ENCODE measurements at regions not wholly inside any gene's neighbourhood (a gene's known extent, or its start where the extent isn't known, plus 50 kb on each side); places are given as distances from the start of the nearest gene placed in this dataset.

GRCh38 chrX:4878640-4879039 lies 1165.2 kb upstream of the PRKX start:
- DNase-seq (ENCODE audit: low read depth): no peak

GRCh38 chrX:4876268-4876667 lies 1162.8 kb upstream of the PRKX start:
- no peak for DNase-seq (ENCODE audit: low read depth)

- DNase-seq (ENCODE audit: low read depth): no peak
These were observed 1138.1 kb upstream of the PRKX start for GRCh38 chrX:4851534-4851933.

- DNase-seq (ENCODE audit: low read depth): no peak
These were observed 1136.9 kb upstream of the PRKX start for GRCh38 chrX:4850312-4850711.

- no peak for DNase-seq (ENCODE audit: low read depth)
These were observed 1130.9 kb upstream of the PRKX start for GRCh38 chrX:4844376-4844775.

GRCh38 chrX:4841216-4841745 lies 1127.8 kb upstream of the PRKX start:
- no peak for DNase-seq (ENCODE audit: low read depth)

- DNase-seq (ENCODE audit: low read depth): no peak
These were observed 1118.1 kb upstream of the PRKX start for GRCh38 chrX:4831574-4831973.

- DNase-seq (ENCODE audit: low read depth): peak; percentile 28
These were observed 1117.6 kb upstream of the PRKX start for GRCh38 chrX:4830880-4831557.

- no peak for DNase-seq (ENCODE audit: low read depth)
These were observed 1112.1 kb upstream of the PRKX start for GRCh38 chrX:4825550-4825949.

- DNase-seq (ENCODE audit: low read depth): no peak
These were observed 1096.1 kb upstream of the PRKX start for GRCh38 chrX:4809571-4809970.

GRCh38 chrX:4805502-4805901 lies 1092.1 kb upstream of the PRKX start:
- no peak for DNase-seq (ENCODE audit: low read depth)

- DNase-seq (ENCODE audit: low read depth): no peak
These were observed 1087.3 kb upstream of the PRKX start for GRCh38 chrX:4800756-4801155.

GRCh38 chrX:4787971-4788370 lies 1074.5 kb upstream of the PRKX start:
- no peak for DNase-seq (ENCODE audit: low read depth)

- peak; percentile 52 for DNase-seq (ENCODE audit: low read depth)
These were observed 1051.4 kb upstream of the PRKX start for GRCh38 chrX:4764888-4765287.

- DNase-seq (ENCODE audit: low read depth): peak; percentile 59
These were observed 1048.7 kb upstream of the PRKX start for GRCh38 chrX:4762196-4762595.

GRCh38 chrX:4754878-4755604 lies 1041.6 kb upstream of the PRKX start:
- DNase-seq (ENCODE audit: low read depth): no peak

- DNase-seq (ENCODE audit: low read depth): no peak
These were observed 1027.6 kb upstream of the PRKX start for GRCh38 chrX:4741024-4741423.

GRCh38 chrX:4735299-4735698 lies 1021.9 kb upstream of the PRKX start:
- DNase-seq (ENCODE audit: low read depth): no peak

- DNase-seq (ENCODE audit: low read depth): no peak
These were observed 997.4 kb upstream of the PRKX start for GRCh38 chrX:4710618-4711433.

GRCh38 chrX:4708970-4709760 lies 995.7 kb upstream of the PRKX start:
- DNase-seq (ENCODE audit: low read depth): no peak

- no peak for DNase-seq (ENCODE audit: low read depth)
These were observed 993.5 kb upstream of the PRKX start for GRCh38 chrX:4706961-4707360.

GRCh38 chrX:4690521-4690920 lies 977.1 kb upstream of the PRKX start:
- no peak for DNase-seq (ENCODE audit: low read depth)

All from RPMI7951 (cell line).